Panc1 (cell line): ENCODE measurements at regions not wholly inside any gene's neighbourhood (a gene's known extent, or its start where the extent isn't known, plus 50 kb on each side); places are given as distances from the start of the nearest gene placed in this dataset.

Experiments
- CTCF ChIP-seq: fragments of 450-650 bp; IDR thresholded peaks from 2 replicates; pipeline ENCODE4 v1.5.1; 2017; ENCODE audit warnings: mild to moderate bottlenecking
- POLR2AphosphoS5 ChIP-seq: IDR thresholded peaks from 2 replicates; pipeline ENCODE4 v1.6.1; 2012; ENCODE audit warnings: mild to moderate bottlenecking, low read depth, low read length, moderate library complexity
- REST ChIP-seq, 2 experiments: IDR thresholded peaks; 2 replicates each; pipeline ENCODE4 v1.6.1; 2011 to 2012; ENCODE audit warnings: low read depth in 2 of 2, control low read depth in 1 of 2, low read length in 1 of 2, mild to moderate bottlenecking in 1 of 2, moderate library complexity in 1 of 2; ENCODE audit not compliant: insufficient read depth in 1 of 2
- TCF7L2 ChIP-seq: IDR thresholded peaks from 2 replicates; pipeline ENCODE4 v1.6.1; 2011; ENCODE audit warnings: mild to moderate bottlenecking, low read depth, low read length, inconsistent platforms

GRCh38 chr1:22350171-22350923 lies 101.3 kb upstream of the ZBTB40 start:
- TF ChIP-seq POLR2AphosphoS5 (no peak), CTCF (no peak), TCF7L2 (no peak), REST (IDR thresholded peaks at IDR 0.05; ENCODE audit: insufficient read depth in 1 of 2, low read depth in 2 of 2, low read length in 1 of 2) (no peak)
